Right ventricle myocardium inferior (tissue), 1 donor: ENCODE measurements at regions not wholly inside any gene's neighbourhood (a gene's known extent, or its start where the extent isn't known, plus 50 kb on each side); places are given as distances from the start of the nearest gene placed in this dataset.

Source experiments
- ATAC-seq: fragments of 200-7000 bp; cut with Tn5 transposase; one replicate; pipeline ENCODE4 v1.9.1; 2020; ENCODE audit warnings: mild to moderate bottlenecking, moderate library complexity
- DNase-seq: peaks from one replicate; pipeline ENCODE4 v3.0.0; 2021; ENCODE audit errors: missing footprints
- intact Hi-C: fragments of 100-400 bp; cut with DNase I; formaldehyde crosslinking; loops from one replicate; pipeline ENCODE4 v1.11.0; 2022
- donor health status: DM: no; HTN: yes; CAD: no; lungs with severe emphysema.

DNA sequence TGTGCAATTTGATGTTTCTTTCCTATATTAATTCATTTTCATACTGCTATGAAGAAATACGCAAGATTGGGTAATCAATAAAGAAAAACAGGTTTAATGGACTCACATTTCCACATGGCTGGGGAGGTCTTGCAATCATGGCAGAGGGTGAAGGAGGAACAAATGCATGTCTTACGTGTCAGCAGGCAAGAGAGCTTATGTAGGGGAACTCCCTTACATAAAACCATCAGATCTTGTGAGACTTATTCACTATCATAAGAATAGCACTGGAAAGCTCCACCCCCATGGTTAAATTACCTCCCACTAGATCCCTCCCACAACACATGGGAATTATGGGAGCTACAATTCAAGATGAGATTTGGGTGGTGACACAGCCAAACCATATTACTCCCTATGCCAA, 418.9 kb upstream of the MAF start:
- intact Hi-C loops, result no loop called here
- ATAC-seq (no peak), DNase-seq (no peak)

DNA sequence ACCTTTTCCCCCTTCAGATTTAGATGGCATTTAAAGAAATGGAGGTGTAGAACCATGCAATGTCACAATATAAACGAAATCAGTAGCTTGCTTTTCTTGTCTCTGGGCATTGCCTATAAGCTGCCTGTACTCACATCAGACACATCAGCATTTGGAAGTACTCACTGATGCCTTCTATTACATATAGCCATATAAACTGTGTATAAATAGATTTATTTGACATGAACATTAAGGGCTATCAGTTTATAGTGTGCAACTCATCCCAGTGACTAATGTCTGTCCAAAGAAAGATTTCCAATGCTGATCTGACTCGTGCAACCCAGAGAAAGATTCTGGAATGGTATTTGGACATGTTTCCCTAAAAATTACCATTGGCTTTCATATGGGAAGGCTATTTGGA, 417.9 kb upstream of the MAF start:
- DNase-seq (no peak), ATAC-seq (no peak)
- intact Hi-C loops, result no loop called here

DNA sequence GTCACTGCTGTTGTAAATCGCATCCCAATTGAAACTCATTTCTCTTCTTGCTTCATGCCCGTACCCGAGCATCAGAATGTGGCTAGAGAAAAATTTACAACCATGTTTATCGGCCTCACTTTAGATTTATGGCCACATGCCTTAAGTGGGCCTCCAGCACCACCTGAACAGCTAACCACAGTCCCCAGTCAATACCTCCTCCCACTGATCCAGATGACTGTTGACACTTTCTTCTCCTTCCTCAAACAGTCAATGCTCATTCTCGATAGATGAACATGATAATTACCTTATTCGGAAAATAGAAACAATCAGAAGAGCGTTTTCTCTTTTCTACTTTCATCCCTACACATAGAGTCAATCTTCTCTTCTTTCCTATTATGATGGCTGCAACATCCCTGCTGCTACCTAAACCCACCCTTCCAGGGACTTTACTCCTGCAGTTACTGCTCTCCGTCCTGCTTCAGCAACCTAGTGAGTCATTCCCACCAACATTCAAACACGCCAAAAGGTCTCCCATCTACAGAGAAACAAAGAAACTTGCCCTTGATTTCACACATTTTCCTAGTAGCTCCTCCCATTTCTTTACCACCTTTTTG, 416.3 kb upstream of the MAF start:
- ATAC-seq (no peak), DNase-seq (no peak)
- intact Hi-C loops, result no loop called here

DNA sequence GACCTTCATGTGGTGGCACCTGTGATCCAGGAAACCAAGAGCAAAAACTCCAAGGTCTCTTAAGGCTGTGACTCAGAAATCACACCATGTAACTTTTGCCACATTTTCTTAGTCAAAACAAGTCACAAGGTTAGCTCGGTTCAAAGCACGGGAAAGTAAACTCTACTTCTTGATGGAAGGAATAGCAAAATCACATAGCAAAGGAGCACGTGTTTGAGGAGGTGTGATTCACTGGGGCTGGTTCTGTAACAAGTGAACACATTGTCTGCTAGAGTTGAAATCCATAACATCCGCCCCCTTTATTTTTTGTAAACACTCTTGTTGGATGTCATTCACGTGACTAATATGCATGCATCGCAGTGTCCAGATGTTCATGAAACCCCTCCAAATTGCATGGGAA, 415.0 kb upstream of the MAF start:
- no peak for ATAC-seq
- no peak for DNase-seq
- intact Hi-C loops, result no loop called here

DNA sequence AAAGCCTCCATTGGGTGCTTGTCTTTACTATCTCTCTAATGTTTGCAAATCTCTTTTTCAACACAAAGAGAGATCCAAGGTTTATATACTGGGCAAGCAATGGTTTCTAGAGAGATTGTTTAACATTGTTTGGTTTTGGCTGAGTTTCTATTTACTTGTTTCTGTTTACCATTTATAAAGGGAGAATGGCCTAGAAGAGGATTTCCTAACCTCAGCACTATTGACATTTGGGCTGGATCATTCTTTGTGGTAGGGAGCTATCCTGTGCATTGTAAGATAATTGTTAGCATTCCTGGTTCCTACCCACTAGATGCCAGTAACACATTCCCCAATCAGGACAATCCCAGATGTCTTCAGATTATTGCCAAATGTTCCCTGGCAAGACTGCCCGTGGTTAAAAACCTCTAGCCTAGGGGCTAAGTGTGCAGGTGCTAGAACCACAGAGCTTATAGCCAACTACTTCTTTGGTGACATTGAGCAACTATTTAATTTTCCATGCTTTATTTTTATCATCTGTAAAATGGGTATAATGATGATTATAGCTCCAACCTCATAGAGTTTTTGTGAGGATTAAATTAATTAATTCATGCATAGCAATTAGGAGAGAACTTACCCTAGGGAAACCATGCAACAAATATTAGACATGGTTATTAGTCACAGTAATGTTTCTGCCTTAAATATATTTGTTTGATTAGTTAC, 413.9 kb upstream of the MAF start:
- intact Hi-C loops, result no loop called here
- DNase-seq, result no peak
- ATAC-seq, result no peak

DNA sequence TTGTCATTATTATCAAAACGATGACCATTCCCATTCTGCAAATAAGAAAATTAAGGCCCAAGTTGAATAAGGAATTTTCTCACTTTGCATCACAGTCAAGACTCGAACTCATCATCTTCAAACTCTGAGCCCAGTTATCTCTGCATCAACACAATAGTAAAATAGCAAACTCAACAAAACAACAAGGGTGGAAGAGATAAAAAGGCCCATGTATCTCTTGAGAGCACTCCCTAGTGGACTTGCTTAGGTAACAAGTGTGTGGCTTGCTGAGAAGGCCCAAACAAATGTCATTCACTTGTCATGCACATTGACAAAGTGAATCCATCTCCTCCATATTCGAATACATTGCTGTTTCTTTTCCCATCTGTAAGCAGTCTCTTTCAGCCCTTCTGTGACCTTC, 412.0 kb upstream of the MAF start:
- DNase-seq, result no peak
- intact Hi-C loops, result no loop called here
- ATAC-seq, result no peak

DNA sequence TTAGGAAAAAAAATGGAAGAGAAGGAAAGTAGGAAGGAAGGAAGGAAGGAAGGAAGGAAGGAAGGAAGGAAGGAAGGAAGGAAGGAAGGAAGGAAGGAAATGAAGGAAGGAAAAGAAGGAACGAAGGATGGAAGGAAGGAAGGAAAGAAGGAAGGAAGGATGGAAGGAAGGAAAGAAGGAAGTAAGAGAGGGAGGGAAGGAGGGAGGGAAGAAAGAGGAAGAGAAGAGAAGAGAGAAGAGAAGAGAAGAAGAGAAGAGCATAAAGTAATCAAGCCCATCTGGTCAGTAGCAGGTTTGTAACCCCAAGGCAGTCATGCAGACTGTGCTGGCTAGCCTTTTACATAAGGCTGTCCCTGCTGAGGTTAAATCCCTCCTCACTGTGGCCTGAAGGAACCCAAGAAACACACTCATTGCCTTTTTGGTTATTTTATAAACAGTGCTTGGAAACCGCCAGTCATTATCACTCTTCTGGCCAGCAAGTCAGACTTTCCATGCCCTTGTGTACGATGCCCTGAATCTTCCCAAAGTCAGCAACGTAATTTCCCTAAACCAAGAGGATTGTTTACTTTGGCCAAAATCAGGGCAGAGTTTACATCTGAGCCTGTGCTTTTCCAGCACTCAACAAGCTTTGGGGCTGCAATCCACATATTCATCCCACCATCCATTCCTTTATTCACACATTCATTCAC, 409.6 kb upstream of the MAF start:
- ATAC-seq, result no peak
- no peak for DNase-seq
- intact Hi-C loops, result no loop called here

DNA sequence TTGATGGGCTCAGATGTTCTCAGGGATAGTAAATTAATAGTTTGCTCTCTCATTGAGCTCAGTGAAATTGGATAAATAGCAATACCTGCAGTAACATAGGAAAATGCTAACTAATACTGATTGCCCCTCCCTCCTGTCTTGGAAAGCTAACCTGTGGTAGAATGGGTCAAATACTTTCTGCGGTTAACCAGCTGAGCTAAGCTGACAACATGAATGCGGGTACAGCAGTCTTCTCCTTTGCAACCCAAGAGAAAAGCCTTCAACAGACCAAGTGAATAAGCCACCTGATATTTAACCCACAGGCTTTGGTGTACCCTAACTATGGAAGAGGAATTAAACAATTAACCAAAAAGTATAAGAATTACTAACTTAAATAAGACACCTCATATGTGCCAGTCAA, 408.3 kb upstream of the MAF start:
- ATAC-seq, result no peak
- no peak for DNase-seq
- intact Hi-C loops, result no loop called here

DNA sequence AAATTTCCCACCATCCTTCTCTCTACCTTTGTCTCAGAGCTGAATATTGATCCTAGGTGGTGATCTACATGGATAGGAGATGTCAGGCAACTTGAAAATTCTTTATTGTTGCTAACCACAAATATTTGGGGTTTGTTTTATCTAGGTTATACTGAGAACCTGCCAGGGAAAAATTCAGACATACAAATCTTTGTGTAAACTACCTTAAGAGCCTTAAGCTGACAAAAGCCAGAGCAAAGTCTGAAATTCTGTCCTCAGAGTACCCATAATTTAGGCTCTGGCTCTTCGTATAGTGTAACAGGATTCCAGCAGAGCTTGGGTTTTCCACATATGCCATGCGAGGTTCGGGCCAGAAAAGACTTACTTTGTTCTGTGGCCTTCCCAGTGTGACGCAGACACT, 406.7 kb upstream of the MAF start:
- intact Hi-C loops, result no loop called here
- no peak for ATAC-seq

DNA sequence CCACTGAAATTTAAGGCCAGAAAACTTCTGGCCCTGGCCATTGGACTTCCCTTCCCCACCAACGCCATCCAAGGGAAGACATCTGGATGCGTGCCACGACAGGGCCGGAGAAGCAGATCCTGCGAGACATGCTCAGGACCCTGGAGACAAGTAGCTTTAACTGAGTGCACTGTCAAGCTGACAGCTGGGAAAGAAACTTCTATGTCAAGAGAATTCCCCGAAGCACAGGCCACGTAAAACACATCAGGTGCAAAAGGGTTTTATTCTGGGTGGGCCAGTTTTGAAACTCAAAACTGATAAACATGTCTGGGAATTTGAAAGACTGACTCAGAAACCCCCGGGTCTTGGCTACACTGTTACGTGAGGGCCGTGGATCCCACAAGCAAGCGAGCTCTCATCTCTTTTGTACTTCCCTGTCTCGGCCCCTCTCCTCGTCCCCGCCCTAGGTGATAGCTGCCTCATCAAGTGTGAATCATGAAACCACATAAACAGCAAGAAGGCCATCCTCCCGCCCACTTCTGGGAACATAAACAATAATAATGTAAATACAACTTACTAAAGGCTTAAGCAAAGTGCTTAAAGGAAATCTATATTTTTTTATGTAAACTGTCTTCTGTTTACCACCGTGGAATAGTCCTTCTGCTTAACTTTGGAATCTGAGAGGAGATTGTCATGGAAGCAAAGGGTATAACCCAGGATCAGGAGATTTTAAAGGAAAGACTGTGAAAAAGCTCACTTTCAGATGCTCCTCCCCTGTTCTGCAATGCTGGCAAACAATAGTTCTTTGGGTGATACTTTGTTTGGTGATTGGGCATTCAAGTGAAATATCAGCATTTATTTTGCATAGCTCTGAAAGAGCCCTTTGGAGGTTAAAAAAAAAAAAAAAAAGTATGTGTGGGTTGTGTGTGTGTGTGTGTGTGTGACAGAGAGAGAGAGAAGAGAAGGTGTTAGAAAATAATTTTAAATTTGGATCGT, 406.0 kb upstream of the MAF start:
- intact Hi-C loops, result no loop called here
- ATAC-seq, result peak; percentile 83
- peak; percentile 65 for DNase-seq

More for the DNA sequence above, 406.7 kb upstream of the MAF start:
- no peak for DNase-seq

DNA sequence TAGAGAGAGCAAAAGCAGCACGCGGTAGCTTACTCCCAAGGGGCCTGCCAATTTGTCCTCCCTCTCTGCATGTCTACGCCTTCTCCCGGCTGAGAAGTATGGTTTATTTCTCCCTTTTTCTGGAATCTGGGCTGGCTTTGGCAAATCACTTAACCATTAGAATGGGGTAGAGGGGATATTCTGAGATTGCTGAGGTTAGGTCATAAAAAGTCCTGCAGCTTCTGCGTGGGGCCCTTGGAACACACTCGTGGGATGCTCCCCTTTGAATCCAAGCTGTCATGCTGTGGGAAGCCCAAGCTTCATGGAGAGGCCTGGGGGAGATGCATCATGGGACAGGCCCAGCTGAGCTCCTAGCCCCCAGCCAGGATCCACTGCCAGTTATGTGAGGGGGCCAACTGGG, 403.6 kb upstream of the MAF start:
- intact Hi-C loops, result no loop called here
- DNase-seq, result no peak
- no peak for ATAC-seq

DNA sequence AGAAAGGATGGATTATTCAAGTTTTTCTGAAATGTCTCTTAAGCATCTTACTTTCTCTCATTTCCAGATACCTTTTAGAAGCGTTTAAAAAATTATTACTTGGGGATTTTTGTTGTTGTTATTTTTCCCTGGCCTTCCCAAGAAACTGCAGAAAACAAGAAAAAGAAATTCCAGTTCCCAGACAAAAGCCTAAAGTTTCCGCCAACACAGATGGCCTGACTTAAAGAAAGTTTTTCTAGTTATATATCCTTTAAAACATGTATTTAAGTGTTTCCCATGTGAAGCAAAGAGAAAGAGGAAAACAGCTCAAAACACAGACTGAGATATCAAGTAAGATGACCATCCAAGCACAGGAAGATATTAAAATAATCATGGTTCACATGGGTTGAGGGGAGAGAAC, 401.7 kb upstream of the MAF start:
- no peak for ATAC-seq
- intact Hi-C loops, result no loop called here
- DNase-seq, result no peak

DNA sequence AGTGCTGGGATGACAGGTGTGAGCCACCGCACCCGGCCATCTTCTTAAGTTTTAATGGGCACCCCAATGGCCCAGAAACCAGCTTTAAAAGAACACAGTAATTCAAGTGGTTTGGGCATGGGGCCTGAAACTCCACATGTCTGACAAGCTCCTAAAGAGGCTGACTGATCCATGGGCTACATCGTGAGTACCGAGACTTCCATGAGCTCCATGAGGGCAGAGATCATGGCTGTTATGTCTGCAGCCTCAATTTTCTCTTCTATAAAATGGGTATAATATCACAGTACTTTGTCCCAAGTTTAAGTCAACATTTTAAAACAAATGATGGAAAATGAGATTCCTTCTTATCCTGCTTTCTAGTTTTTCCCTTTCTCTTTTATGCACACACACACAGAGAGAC, 397.6 kb upstream of the MAF start:
- ATAC-seq (no peak), DNase-seq (no peak)
- intact Hi-C loops, result no loop called here

DNA sequence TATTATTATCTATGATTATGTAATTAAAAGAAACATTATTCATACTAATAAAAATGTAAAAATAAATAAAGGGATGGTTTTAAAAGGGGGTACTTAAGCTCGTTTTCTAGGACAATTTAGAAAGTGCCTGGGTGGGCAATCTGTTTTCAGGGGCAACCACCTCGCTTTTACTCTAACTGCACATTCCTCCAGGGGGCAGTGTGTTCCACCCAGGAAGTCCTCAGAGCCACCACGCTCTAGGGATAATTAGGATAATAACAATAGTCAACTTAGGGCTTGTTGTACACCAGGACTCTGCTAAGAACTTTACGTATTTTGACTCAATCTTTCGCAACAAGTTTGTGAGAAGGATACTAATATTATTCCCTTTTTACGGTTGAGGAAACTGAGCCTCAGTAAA, 396.7 kb upstream of the MAF start:
- DNase-seq, result no peak
- ATAC-seq, result no peak
- intact Hi-C loops, result no loop called here

DNA sequence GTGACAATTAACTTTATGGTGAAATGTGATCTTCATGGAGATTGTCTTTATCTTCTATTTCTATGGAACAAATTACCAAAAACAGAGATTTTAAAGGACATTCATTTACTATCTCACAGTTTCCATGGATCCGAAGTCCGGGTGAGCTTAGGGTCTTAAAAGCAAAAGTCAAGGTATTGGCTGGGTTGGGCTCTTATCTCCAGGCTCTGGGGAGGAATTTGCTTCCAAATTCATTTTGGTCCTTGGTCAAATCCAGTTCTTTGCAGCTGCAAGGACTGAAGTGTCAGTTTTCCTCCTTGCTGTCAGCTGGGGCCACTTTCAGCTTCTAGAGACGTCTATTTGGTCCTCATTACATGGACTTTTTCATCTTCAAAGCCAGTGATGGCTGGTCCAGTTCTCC, 395.8 kb upstream of the MAF start:
- no peak for DNase-seq
- intact Hi-C loops, result no loop called here
- ATAC-seq, result no peak

DNA sequence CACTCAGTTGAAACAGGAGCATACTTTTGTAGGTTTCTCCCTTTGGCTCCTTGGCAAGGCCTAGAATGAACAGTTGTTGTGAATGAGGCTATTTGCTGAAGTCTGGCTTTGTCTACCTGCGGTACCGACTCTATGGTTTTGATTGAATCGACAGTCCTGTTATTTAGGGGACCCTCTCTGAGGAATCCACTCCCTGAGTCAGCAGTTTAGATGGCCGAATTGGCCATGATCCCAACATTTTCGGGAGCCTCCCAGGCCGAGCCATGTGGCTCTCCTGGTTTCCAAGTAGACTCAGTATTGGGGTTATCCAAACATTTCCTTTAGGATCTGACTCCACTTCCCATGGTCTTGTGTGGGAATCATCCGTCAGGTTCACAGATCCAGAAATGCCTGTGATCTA, 394.8 kb upstream of the MAF start:
- ATAC-seq (no peak), DNase-seq (no peak)
- intact Hi-C loops, result no loop called here

DNA sequence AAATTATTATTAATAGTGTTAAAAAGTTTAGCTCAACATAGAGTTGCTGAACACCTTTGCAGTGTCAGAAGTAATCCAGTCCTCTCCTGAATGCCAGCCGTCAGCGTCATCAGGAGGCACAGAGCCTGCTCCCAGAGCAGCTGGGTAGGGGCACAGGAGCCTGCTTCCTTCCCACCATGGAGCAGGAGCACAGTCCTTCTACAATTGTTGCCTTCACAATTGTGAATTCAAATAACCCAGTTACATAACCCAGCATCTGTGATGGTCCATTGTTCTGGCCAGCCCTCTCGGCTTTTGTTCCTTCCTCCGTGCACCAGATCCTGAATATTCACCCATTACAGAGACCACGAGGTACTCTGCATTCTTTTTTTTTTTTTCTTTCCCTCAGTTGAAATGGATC, 393.9 kb upstream of the MAF start:
- intact Hi-C loops, result no loop called here
- ATAC-seq, result no peak
- DNase-seq, result no peak

DNA sequence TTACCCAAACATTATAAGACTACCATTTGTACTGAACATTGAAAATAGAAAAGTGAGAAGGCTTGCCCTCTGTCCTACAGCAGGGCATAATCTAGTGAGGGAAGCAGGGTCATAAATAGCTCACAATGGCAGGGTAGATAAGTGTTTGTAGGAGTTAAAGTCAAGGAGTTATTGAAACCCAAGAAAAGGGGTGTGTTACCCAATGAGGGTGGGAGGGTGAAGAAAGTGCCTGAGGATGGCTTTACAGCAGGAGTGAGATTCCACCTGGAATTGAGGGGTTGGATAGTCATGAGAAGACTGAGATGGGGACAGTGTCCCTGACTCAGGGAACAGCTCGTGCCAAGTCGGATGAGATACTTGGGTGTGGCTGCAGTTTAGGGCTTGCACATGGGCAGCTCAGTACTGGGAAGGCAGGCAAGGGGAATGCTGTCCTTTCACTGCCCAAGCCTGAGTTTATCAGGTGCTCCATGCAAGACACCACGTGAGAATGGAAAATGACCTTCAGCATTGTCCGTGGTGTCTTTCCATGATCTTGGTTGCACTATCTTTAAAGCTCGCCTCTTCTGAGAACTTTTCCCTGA, 393.2 kb upstream of the MAF start:
- intact Hi-C loops, result no loop called here
- DNase-seq (no peak), ATAC-seq (no peak)

DNA sequence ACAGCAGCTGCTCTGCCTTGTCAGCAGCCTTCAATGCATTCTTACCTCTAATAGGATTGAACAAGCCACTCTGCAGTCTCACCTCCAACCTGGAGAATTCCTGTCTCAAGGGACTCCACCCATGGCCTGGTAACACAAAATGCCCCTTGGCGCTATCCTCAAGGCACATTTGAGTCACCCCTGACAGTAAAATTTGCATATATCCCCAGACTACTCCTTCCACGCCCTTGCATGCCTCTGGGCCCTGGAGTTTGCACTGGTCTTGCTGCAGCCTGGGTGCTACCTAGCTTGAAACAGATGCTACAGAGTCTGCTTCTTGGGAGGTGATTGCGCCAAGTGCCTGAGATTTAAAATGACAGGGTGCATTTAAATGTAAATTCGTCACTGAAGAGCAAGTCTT, 391.4 kb upstream of the MAF start:
- no peak for DNase-seq
- ATAC-seq, result no peak
- intact Hi-C loops, result no loop called here
